G401 (cell line): ENCODE measurements at regions not wholly inside any gene's neighbourhood (a gene's known extent, or its start where the extent isn't known, plus 50 kb on each side); places are given as distances from the start of the nearest gene placed in this dataset.
"Not testable (repeated sequence)": the region's sequence is repeated elsewhere in the genome, so short reads cannot be mapped to it uniquely, and the experiment has no call there.

Source experiments
- DNase-seq: peaks from one replicate; pipeline ENCODE4 v3.0.0-alpha.2; 2015; ENCODE audit warnings: low spot score
- in situ Hi-C: cut with HindIII; loops from 2 replicates; pipeline ENCODE4 v1.10.0; 2016; ENCODE audit warnings: low sequenced_read_pairs, mixed read lengths

DNA sequence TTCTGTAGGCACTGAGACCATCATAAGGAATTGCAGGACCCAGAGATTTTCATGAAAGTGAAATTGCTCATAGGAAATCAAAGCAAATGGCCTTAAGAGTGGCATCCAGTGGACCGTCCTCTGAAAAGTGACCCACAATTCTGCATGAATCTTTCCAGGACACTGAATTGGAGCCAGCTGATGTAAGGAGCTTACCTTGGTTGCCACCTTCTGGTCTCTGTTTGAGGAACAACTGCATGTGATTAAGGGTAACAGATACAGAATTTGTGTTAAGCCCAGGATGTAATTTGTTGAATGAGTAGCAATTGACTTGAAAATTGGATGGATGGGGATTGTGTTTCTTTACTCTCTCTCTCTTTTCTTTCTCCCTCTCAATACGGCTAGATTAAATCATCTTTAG is 49.9 kb upstream of the GAS1 start:
- in situ Hi-C loops: no loop called here
- DNase-seq: no peak

DNA sequence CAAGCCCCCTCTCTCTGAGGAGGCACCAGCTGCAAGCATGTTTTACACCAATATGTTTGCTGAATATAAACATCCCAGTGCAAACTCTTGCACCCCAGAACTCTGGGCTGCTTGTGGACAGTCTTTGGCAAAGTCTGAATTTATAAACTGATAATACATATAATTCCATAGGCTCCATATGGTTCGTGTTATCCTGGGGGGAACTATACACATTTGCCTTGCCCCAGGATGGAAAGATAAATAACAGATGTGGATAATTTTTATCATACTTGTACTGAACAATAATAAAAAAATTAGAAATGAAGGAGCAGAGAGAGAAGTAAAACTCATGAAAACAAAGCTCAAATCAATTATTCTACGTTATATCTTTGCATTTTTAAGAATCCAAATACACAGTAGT is 50.6 kb upstream of the GAS1 start:
- in situ Hi-C loops: no loop called here
- no peak for DNase-seq

DNA sequence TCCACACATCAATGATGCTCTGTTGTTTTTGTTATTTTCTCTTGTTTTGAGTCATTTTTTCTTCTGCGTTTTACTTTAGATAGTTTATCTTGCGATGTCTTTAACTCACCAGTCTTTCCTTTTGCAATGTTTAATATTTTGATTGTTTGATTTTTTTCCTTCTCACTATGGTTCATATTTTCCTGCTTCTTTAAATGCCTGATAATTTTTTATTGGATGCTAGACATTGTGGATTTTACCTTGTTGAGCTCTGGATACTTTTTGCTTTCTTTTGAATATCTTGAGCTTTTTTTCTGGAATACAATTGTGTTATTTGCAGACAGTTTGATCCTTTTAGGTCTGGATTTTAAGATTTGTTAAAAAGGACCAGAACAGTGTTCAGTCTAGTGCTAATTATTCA is 55.2 kb upstream of the GAS1 start:
- in situ Hi-C loops: no loop called here
- no peak for DNase-seq

DNA sequence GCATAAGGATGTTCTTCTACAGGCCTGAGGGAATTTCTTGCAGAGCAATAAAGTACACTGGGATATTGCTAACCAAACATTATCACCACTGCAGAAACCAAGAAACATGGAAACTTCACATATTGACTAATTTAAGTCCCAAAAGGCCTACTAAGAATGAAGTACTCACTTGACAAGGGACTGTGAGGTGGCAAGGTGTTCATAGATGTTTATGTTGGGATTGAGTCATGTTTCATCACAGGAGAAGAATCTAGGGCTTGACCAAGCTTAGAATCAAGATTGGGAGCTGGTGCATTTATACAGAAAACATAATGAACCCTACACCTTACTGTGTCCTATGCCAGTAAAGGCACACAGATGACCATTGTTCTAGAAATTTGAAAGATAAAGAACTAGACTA is 56.7 kb upstream of the GAS1 start:
- DNase-seq: no peak
- in situ Hi-C loops: no loop called here

DNA sequence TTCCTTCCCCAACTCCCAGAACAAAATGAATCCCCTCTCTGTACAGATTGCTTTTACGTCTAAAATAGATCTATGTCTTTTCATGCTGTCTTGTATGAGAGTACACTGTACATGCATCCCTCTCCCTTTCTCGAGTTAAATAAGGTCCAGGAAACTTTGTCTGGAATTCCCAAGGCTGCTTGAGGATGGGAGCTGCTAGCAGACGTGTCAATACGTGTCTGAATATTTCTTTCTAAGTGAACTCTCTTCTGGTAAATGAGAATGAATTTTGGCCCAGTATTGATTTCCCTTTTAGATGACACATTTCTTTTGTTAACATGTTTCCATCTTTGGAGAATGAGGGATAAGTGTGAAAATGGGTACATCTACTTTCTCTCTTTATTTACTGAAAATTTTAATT is 59.6 kb upstream of the GAS1 start:
- in situ Hi-C loops: no loop called here

DNA sequence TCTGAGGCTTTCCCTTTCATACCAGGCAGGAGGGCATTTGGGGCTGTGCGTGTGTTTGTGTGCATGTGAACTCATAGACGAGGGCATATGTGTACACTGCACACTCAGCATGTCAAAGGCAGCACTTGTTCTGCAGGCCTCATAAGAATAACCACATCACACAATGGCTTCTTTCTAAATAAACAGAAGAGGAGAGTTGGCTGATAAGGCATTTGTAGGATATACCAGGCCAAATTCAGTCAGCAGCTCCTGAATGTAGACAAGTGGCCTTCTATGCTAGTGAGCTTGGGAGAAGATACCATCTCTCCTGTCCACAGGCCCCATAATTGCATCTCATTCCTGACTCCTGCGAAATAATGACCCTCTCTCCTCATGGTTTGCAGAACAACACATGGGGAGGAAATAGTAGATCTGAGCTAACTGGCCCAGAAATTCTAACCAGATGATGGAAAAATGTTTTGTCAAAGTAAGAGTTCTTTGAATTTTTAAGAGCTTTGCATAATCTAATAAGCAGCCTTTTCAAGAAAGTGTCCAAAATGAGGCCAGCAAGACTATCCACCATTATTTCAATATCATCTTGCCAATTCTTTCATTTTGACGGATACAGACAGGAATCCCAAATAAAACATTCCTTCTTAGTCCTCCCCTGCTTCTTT is 60.5 kb upstream of the GAS1 start:
- no peak for DNase-seq
- in situ Hi-C loops: no loop called here

More for the DNA sequence above, 59.6 kb upstream of the GAS1 start:
- DNase-seq: no peak

DNA sequence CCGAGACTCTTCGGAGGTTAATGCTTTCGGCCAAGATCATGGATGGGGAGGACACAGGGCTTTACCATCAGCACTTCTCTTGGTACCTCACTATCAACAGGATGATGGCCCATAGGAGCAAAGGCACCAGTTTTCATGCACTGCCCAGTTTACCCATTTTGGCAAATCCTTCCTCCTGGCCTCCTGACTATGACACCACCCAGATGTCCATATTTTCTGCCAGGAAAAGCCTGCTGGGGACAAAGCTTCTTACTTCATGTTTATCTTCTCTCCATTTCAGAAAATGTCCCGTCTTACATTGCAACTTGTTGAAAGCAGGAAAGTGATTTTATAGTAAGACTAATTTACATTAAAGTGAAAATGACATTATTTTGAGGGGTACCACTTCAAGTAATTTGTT is 61.4 kb upstream of the GAS1 start:
- in situ Hi-C loops: no loop called here
- no peak for DNase-seq

DNA sequence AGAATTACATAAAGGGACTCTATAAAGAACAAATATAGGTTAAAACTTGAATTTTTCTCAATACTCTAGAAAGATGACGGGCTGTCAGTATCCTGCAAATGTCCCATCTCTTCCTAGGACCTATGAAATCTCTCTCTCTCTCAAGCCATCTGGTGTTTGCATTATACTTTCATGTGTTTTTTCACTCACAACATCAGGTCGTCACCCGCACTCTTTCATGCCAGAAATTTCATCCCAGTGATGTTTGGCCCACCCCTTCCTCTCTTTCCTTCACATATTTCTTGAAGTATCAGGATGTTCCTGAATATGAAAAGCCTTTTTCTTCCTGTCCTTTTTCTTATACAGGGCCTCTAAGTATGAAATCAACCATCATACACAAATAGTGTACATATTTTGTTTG is 63.3 kb upstream of the GAS1 start:
- in situ Hi-C loops: no loop called here
- no peak for DNase-seq

DNA sequence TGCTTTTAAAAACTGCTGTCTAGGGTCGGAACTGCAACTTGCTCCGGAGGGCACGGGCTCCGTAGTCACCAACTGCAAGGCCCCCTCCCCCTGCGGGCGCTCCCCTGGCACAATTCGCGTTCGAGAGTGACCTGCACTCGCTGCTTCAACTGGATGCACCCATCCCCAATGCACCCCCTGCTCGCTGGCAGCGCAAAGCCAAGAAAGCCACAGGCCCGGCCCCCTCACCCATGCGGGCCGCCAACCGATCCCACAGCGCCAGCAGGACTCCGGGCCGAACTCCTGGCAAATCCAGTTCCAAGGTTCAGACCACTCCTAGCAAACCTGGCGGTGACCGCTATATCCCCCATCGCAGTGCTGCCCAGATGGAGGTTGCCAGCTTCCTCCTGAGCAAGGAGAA is 64.2 kb upstream of the GAS1 start:
- no peak for DNase-seq
- in situ Hi-C loops: no loop called here

DNA sequence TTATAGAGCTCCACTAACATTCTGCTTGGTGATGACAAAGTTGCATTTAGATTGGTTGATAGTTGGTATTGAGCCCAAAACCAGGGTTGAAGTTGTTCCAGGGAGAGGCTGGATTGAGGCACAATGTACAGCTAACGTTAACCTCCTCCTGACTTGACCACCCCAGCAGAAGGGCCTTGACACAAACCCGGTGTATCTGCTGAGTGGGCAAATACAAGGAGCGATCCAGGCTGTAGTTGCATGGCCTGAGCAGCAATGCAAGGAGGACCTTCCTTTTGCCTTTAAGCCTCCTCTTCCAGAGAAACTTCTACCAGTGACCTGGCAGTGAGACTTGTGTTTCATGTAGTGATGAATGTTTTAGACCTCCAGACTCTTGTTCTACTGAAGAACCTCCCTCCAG is 66.2 kb upstream of the GAS1 start:
- DNase-seq: no peak
- in situ Hi-C loops: no loop called here

DNA sequence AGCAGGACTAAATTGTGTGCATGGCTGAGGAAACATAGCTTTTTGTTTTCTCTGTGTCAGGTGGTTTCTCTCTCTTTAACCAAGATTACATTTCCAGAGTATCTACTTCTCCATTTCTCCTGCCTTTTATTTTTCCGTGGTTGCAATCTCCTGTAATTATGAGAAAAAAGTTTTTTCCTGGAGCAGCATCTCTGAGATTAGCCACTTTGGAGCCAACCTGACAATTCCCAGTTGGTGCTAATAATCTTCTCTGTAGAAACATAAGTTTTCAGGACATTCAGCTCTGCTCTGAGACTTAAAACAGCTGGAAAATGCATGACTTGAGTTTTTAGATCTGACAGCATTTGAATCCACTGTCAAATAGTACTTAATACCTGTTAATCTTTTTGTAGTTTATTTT is 67.1 kb upstream of the GAS1 start:
- DNase-seq: no peak
- in situ Hi-C loops: no loop called here

DNA sequence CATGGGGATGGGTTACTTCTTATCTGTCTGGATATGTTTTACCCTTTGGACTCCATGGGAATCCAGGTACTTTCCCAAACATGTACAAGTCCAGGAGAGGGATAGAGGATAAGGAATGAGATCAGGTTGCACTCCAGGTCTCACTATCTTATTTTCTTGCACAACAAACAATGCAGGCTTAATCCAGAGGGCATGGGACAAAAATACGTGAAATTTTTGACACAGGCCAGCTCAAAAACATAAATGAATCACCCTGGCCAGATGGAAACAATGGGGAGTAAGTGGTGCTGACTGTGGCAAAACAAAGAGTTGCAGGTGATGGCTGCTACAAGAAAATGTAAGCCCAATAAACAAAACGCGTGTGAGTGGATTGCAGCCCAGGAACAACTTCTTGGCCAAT is 69.4 kb upstream of the GAS1 start:
- in situ Hi-C loops: no loop called here
- DNase-seq: no peak

DNA sequence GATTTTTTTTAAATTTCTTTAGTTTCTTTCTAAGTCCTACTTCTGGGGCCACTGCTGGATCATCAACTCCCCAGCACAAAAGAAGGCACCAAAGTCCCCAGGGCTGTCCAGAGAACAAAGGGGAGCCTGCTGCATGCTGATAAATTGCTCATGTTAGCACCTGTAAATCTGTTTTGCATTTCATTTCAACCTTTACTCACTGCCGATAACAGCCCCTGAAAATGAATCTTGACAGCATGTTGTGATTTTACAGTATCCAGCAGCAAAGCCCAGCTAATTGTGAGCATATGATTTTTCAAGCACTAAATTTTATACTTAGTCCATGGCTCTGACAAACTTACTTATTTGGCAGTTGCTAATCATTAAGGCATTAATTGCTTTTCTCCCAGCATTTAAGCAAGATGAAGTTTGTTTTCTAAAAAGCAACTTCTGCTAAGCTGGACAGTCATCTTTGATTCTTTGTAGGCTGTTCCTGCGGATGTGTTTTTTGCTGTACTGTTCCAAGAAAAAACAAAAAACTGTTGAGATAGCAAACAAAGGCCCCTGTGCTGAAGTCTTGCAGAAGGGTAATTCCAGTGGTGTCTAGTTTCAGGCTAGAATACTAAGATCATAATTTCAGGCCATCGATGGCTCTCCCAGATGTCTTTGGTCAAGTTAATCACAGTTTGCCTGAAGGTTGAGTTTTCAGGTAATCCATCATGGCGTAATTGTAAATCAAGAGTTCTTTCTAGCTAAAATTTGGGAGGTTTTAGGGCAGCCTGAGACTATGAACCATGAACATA is 73.1 kb upstream of the GAS1 start:
- in situ Hi-C loops: no loop called here
- DNase-seq: no peak

DNA sequence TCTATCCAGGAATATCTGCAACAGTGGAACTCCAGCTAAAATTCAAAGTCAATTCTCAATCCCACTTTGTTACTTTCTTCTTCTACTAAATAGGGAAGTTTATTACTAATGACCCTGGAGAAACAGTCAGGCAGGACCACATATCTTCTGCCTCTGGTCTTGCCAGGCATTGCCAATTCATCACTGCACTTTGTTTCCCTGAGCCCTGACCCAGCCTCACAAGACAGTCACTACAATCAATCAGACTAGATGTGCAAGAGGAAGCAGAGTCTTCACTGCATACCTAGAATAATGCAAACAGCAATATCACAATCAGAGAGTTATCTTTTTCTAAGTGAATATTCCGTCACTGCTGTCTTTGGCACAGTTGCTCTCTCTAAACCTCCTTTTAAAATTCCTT is 74.9 kb upstream of the GAS1 start:
- no peak for DNase-seq
- in situ Hi-C loops: no loop called here

DNA sequence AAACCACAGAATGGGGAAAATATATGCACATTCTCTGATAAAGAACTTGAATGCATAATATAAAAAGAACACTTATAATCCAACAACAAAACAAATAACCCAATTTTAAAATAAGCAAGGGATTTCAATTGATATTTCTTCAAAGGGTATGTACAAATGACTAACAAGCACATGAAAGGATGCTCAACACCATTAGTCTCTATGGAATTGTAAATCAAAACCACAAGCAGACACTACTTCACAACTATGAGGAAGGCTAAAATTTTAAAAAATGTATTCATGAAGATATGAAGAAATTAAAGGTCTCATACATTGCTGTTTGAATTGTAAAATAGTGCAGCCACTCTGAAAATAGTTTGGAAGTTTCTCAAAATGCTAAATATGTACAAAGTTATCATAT is 78.9 kb upstream of the GAS1 start:
- DNase-seq: no peak
- in situ Hi-C loops: no loop called here

DNA sequence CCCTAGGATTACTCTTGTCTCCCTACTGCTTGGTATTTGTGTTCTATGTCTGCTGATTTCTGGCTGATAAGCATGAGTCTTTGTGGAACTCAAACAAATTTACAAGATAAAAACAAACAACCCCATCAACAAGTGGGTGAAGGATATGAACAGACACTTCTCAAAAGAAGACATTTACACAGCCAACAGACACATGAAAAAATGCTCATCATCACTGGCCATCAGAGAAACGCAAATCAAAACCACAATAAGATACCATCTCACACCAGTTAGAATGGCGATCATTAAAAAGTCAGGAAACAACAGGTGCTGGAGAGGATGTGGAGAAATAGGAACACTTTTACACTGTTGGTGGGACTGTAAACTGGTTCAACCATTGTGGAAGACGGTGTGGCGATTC is 81.5 kb upstream of the GAS1 start:
- in situ Hi-C loops, DNase-seq: not testable (repeated sequence)

DNA sequence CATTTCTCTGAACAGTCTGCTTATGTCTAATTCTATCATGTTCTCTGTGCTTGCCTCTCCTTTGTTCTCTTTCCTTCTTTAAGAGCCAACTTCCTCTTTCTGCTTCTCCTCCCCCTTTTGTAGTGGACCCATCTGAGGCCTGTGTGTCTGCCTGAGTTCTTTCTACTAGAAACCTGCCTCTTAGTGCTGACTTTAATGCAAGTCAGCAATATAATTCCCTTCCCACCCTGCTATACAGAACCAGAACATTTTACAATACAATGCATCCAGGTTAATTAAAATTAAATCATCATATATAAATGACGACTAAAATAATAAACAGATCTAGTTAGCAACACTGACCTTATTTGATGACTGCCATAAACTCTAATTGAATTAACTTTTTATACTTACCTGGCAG is 82.6 kb upstream of the GAS1 start:
- in situ Hi-C loops: no loop called here
- DNase-seq: no peak

DNA sequence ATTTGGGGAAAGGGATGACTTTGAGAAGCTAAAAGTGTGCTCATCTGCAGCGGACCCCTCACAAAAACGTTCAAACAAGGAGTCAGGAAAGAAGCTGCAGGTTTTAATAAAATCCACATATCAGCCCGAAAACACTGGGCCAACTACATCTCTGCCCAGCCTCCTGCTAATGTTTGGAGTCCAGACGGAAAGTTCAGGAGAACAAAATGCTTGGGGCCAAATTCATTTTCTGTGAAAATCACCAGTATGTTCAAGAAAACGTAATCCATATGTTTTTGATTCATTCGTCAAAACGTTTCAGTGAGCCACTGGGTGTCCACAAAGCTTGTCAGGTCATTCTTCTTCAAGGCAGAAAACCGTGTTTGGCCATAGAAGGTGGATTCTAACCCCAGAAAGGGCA is 87.5 kb upstream of the GAS1 start:
- DNase-seq: no peak
- in situ Hi-C loops: no loop called here

DNA sequence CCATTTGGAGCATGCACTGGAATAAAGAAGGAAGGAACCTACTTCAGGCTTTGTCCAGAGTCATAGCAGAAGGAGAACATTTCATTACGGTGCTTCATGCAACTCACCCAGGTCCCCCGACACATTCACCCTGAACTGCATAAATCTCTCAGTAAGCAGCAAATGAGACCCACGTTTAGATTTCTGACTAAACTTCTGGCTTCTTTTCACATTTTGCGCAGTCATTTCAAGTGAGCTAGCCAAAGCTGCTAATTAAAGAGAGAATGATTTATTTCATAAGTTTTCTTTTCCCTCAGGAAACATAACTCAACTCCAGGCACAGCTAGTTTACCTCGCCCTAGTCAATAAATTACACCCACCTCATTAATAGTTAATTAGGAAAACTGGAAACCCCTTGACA is 88.6 kb upstream of the GAS1 start:
- no peak for DNase-seq
- in situ Hi-C loops: no loop called here

DNA sequence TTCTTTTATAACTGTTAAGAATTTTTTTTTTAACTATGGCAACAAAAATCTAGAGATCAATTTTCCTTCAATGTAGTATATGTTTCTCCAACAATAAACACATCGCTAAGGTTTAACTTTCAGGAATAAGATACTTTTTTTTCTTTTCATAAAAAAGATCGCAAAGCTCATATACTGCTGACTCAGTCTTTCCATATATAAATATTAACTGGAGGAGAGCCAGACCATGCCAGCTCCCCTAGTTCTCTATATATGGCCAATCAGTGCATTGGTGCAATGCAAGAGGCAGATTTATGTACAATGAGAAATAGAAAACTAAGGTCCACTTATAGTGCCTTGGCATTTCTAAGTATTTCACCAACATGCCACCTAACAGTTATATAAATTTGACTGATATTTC is 89.2 kb upstream of the GAS1 start:
- DNase-seq: no peak
- in situ Hi-C loops: no loop called here

DNA sequence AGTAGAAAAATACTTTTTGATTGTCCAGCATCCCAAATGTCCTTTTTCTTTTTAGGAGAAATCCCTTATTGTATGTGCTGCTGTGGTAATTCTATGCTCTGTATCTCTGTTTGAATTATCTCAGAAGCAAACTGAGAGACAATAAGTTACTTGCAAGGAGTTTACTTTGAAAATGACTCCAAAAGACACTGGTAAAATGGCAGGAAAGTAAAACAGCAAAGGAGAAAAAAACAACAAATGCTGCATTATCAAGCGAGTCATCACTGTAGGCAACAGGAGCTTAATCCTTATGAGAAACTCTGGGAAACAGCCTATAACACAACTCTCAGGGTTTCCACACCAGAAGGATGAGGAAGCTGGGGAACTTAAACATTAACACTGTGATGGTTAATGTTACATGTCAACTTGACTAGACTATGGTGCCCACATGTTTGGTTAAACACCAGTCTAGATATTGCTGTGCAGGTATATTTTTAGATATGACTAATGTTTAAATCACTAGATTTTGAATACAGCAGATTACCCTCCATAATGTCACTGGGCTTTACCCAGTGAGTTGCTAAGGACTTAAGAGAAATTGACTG is 92.6 kb upstream of the GAS1 start:
- no peak for DNase-seq
- in situ Hi-C loops: no loop called here
